Lower lobe of right lung (tissue), 2 donors: ENCODE measurements at regions not wholly inside any gene's neighbourhood (a gene's known extent, or its start where the extent isn't known, plus 50 kb on each side); places are given as distances from the start of the nearest gene placed in this dataset.

Source experiments
- ATAC-seq, 2 donors: fragments of 200-7000 bp; cut with Tn5 transposase; one replicate each; pipeline ENCODE4 v1.9.1; 2020 to 2022; ENCODE audit warnings: mild to moderate bottlenecking in 2 of 2, moderate library complexity in 2 of 2
- DNase-seq: peaks from one replicate; pipeline ENCODE4 v3.0.0-alpha.2; 2020
- H3K27ac ChIP-seq: fragments of 200-600 bp; one replicate; pipeline ENCODE4 v1.8.0; 2022
- H3K27me3 ChIP-seq: fragments of 200-600 bp; one replicate; pipeline ENCODE4 v1.8.0; 2022; ENCODE audit warnings: low read depth
- H3K36me3 ChIP-seq: fragments of 200-600 bp; one replicate; pipeline ENCODE4 v1.8.0; 2022; ENCODE audit warnings: mild to moderate bottlenecking
- H3K4me1 ChIP-seq: fragments of 200-600 bp; one replicate; pipeline ENCODE4 v1.8.0; 2022
- H3K4me3 ChIP-seq: fragments of 200-600 bp; one replicate; pipeline ENCODE4 v1.8.0; 2022; ENCODE audit warnings: mild to moderate bottlenecking
- H3K9me3 ChIP-seq: fragments of 200-600 bp; one replicate; pipeline ENCODE4 v1.8.0; 2022
- intact Hi-C: fragments of 100-400 bp; cut with DNase I; formaldehyde crosslinking; loops from one replicate; pipeline ENCODE4 v1.11.0; 2022
- TF ChIP-seq, protein P1 (sequence below): fragments of 200-600 bp; IDR thresholded peaks from one replicate; pipeline ENCODE4 v1.8.0; 2022; ENCODE audit warnings: antibody characterized with exemption, mild to moderate bottlenecking
- donor health status: DM: no; HTN: yes; CAD: no; lungs with severe emphysema.

DNA sequence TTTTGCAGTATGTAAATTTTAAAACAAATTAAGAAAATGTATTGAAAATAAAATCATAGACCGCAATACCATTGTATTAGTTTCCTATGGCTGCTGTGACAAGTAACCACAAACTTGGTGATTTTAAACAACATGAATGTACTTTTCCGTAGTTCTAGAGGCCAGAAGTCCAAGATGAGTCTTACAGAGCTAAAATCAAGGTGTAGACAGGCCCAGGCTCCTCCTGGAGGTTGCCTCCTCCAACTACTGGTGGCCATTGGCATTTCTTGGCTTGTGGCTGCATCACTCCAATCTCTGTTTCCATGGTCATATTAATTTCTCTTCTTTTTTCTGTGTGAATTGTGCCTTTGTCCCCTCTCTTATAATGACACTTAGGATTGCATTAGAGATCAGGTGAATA lies 59.2 kb upstream of the ETAA1 start:
- DNase-seq (no peak), ATAC-seq (no peak)
- H3K27ac ChIP-seq = no peak overlapping the region
- H3K27me3 ChIP-seq = no peaks in the 10 kb centered on the region
- no peaks in the 10 kb centered on the region for H3K4me1 ChIP-seq
- TF ChIP-seq, protein P1, sequence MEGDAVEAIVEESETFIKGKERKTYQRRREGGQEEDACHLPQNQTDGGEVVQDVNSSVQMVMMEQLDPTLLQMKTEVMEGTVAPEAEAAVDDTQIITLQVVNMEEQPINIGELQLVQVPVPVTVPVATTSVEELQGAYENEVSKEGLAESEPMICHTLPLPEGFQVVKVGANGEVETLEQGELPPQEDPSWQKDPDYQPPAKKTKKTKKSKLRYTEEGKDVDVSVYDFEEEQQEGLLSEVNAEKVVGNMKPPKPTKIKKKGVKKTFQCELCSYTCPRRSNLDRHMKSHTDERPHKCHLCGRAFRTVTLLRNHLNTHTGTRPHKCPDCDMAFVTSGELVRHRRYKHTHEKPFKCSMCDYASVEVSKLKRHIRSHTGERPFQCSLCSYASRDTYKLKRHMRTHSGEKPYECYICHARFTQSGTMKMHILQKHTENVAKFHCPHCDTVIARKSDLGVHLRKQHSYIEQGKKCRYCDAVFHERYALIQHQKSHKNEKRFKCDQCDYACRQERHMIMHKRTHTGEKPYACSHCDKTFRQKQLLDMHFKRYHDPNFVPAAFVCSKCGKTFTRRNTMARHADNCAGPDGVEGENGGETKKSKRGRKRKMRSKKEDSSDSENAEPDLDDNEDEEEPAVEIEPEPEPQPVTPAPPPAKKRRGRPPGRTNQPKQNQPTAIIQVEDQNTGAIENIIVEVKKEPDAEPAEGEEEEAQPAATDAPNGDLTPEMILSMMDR = no peak
- H3K4me3 ChIP-seq = no peak overlapping the region
- no peaks in the 10 kb centered on the region for H3K9me3 ChIP-seq
- intact Hi-C loops = no loop called here
- no peaks in the 10 kb centered on the region for H3K36me3 ChIP-seq

GRCh38 chr2:67338601-67339233 lies 58.4 kb upstream of the ETAA1 start:
- no peak for ATAC-seq
- no peaks in the 10 kb centered on the region for H3K36me3 ChIP-seq
- intact Hi-C loops = no loop called here
- no peak for DNase-seq
- no peaks in the 10 kb centered on the region for H3K4me1 ChIP-seq
- no peak overlapping the region for H3K4me3 ChIP-seq
- H3K9me3 ChIP-seq = no peaks in the 10 kb centered on the region
- TF ChIP-seq, protein P1 = no peak
- no peak overlapping the region for H3K27ac ChIP-seq
- no peaks in the 10 kb centered on the region for H3K27me3 ChIP-seq

- TF ChIP-seq, protein P1 = no peak
- Histone ChIP-seq H3K36me3 (no peaks in the 10 kb centered on the region), H3K4me1 (no peaks in the 10 kb centered on the region), H3K4me3 (no peak overlapping the region), H3K9me3 (no peaks in the 10 kb centered on the region), H3K27me3 (no peaks in the 10 kb centered on the region), H3K27ac (no peak overlapping the region)
- intact Hi-C loops = no loop called here
- no peak for DNase-seq
- no peak for ATAC-seq
Observed at GRCh38 chr2:67339234-67339885, 57.8 kb upstream of the ETAA1 start.

DNA sequence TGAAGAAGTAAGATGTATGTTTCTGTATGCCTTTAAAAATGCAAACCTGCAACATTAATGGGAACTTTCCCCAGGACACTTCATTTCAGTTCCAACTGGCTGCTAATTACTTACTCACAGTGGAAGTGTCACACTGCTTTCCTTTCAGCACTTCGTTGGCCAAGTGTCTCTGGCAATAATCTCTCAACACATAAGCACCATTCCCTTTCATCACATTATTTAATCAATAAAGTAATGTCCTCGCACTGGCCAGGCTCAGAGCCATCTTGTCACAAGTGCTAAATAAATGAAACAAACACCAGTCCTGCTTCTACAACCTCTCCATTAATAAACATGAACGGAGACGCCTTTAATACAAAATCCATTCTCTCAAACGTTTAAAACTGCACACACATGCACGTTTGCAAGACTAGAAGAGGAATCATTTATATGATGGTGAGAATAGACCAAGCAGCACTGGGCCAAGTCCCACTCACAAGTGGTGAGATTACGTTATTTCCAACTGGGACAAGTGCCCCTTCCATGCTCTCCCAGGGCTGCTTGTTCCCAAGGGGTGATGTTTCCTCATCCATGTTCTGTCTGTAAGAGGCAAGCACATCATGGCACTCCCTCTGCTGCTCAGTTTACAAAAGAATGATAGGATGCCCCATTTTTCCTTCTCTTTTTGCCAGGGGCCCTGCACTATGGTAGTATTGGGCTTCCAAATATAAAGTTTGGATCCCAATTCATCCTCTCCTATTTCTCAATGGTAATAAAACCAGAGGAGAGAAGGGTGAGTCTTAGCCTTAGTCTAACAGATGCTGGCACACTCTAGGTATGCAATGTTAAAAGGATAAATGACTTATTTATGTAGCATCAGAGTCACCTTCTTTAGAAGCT lies 56.8 kb upstream of the ETAA1 start:
- ATAC-seq (no peak), DNase-seq (no peak)
- Histone ChIP-seq H3K4me3 (no peak overlapping the region), H3K36me3 (no peaks in the 10 kb centered on the region), H3K9me3 (no peaks in the 10 kb centered on the region), H3K4me1 (no peaks in the 10 kb centered on the region), H3K27me3 (no peaks in the 10 kb centered on the region), H3K27ac (no peak overlapping the region)
- intact Hi-C loops = no loop called here
- TF ChIP-seq, protein P1 = no peak

GRCh38 chr2:67341012-67341318 lies 56.2 kb upstream of the ETAA1 start:
- no peak overlapping the region for H3K4me3 ChIP-seq
- ATAC-seq (no peak), DNase-seq (no peak)
- no peak overlapping the region for H3K27ac ChIP-seq
- no peaks in the 10 kb centered on the region for H3K36me3 ChIP-seq
- intact Hi-C loops = no loop called here
- TF ChIP-seq, protein P1 = no peak
- no peaks in the 10 kb centered on the region for H3K27me3 ChIP-seq
- no peaks in the 10 kb centered on the region for H3K9me3 ChIP-seq
- no peaks in the 10 kb centered on the region for H3K4me1 ChIP-seq
